Keratinocyte (primary cell): ENCODE measurements at regions not wholly inside any gene's neighbourhood (a gene's known extent, or its start where the extent isn't known, plus 50 kb on each side); places are given as distances from the start of the nearest gene placed in this dataset.

Experiments
- EZH2 ChIP-seq: IDR thresholded peaks from one replicate; pipeline ENCODE4 v1.6.1; 2012; ENCODE audit warnings: inconsistent platforms, mild to moderate bottlenecking, low read length, moderate library complexity
- TF ChIP-seq, protein P1 (sequence below), 3 experiments: IDR thresholded peaks in 1 of 3; conservative IDR thresholded peaks in 1 of 3; optimal IDR thresholded peaks in 1 of 3; 2 replicates in 2 of 3; 3 replicates in 1 of 3; pipeline versions ENCODE3 to v1.5.1; 2011; ENCODE audit warnings: low read length in 3 of 3, mild to moderate bottlenecking in 3 of 3, moderate library complexity in 2 of 3, control low read depth in 1 of 3, inconsistent platforms in 1 of 3; ENCODE audit not compliant: insufficient read depth in 2 of 3; ENCODE audit errors: extremely low read depth in 1 of 3

- TF ChIP-seq, protein P1, sequence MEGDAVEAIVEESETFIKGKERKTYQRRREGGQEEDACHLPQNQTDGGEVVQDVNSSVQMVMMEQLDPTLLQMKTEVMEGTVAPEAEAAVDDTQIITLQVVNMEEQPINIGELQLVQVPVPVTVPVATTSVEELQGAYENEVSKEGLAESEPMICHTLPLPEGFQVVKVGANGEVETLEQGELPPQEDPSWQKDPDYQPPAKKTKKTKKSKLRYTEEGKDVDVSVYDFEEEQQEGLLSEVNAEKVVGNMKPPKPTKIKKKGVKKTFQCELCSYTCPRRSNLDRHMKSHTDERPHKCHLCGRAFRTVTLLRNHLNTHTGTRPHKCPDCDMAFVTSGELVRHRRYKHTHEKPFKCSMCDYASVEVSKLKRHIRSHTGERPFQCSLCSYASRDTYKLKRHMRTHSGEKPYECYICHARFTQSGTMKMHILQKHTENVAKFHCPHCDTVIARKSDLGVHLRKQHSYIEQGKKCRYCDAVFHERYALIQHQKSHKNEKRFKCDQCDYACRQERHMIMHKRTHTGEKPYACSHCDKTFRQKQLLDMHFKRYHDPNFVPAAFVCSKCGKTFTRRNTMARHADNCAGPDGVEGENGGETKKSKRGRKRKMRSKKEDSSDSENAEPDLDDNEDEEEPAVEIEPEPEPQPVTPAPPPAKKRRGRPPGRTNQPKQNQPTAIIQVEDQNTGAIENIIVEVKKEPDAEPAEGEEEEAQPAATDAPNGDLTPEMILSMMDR (optimal IDR thresholded peaks at IDR 0.05 in 1 of 3, IDR thresholded peaks at IDR 0.05 in 1 of 3, conservative IDR thresholded peaks at IDR 0.05 in 1 of 3; ENCODE audit: extremely low read depth in 1 of 3, insufficient read depth in 2 of 3, low read length in 3 of 3) = no peak
- no peak for TF ChIP-seq EZH2
Observed at GRCh38 chr20:53891306-53891894, 179.0 kb downstream of the BCAS1 start.
